ENCODE measurements at regions not wholly inside any gene's neighbourhood (a gene's known extent, or its start where the extent isn't known, plus 50 kb on each side); places are given as distances from the start of the nearest gene placed in this dataset.

DNA sequence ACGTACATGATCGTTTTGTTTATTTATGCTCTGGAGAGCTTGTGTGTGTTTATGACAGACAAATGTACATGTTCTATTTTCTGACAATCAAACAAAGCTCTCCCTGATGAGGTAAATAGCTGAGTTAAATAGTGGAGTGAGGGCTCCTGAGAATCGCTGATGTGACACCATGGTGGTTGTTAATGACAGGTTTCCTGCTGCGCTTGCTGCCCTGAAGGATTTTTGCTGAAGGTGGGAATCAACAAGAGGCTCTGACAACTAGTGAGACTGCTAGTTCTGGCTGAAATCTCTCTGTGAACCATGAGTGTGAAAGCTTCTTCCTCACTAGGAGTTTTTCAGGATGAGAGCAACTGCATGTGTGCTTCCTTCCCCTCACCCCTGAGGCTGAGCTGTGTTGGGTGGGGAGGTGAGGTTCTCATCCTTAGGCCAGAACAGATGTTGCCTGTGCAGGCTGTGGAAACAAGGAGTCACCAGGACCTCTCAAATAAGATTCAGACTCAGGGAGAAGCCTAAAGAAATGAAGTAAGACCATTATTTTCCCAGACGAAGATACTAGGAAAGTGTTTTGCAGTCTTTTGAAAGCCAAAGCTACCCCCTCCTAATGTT, 173.4 kb upstream of the JADE1 start:
- no peak overlapping the region for H2AFZ ChIP-seq (ENCODE audit: low read length)
- H3K4me1 ChIP-seq (ENCODE audit: insufficient read depth, low read length, poor library complexity, severe bottlenecking) = no peaks in the 10 kb centered on the region
- H3K4me2 ChIP-seq (ENCODE audit: low read length) = no peak overlapping the region
- H3K36me3 ChIP-seq (ENCODE audit: insufficient read depth, low read length) = no peaks in the 10 kb centered on the region
- no TSS peak for BruUV-seq (replicated peaks)
- intact Hi-C loops (cut with micrococcal nuclease; ENCODE audit: unreplicated experiment) = no loop called here
- CTCF ChIA-PET (ENCODE audit: unreplicated experiment) = no interaction called here
- no peaks in the 10 kb centered on the region for H3K79me2 ChIP-seq (ENCODE audit: insufficient read depth, low read depth, low read length)
- no peaks in the 10 kb centered on the region for H4K20me1 ChIP-seq (ENCODE audit: insufficient read depth, low read length)
- POLR2A ChIA-PET = no interaction called here
- no peaks in the 10 kb centered on the region for H3K9me3 ChIP-seq (ENCODE audit: low read length)
- H3K27ac ChIP-seq (ENCODE audit: low read depth, low read length, poor library complexity, severe bottlenecking) = no peak overlapping the region
- H3K9me2 ChIP-seq (ENCODE audit: insufficient read depth, low read length) = 0 out of 2 replicates have a peak, but pooled peaks cover 6% of the 10 kb centered on the region
- TF ChIP-seq, protein P1, sequence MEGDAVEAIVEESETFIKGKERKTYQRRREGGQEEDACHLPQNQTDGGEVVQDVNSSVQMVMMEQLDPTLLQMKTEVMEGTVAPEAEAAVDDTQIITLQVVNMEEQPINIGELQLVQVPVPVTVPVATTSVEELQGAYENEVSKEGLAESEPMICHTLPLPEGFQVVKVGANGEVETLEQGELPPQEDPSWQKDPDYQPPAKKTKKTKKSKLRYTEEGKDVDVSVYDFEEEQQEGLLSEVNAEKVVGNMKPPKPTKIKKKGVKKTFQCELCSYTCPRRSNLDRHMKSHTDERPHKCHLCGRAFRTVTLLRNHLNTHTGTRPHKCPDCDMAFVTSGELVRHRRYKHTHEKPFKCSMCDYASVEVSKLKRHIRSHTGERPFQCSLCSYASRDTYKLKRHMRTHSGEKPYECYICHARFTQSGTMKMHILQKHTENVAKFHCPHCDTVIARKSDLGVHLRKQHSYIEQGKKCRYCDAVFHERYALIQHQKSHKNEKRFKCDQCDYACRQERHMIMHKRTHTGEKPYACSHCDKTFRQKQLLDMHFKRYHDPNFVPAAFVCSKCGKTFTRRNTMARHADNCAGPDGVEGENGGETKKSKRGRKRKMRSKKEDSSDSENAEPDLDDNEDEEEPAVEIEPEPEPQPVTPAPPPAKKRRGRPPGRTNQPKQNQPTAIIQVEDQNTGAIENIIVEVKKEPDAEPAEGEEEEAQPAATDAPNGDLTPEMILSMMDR (conservative IDR thresholded peaks at IDR 0.05; ENCODE audit: low read length) = no peak
- no peak for TF ChIP-seq EZH2phosphoT487 (IDR thresholded peaks at IDR 0.05; ENCODE audit: borderline replicate concordance, low read depth, low read length)
- H3K4me3 ChIP-seq (ENCODE audit: low read depth, low read length, poor library complexity, severe bottlenecking) = no peak overlapping the region
- no peak for DNase-seq (ENCODE audit: low spot score)

- BruUV-seq (replicated peaks) = no TSS peak
- H3K4me3 ChIP-seq (ENCODE audit: low read depth, low read length, poor library complexity, severe bottlenecking) = no peak overlapping the region
- H3K36me3 ChIP-seq (ENCODE audit: insufficient read depth, low read length) = no peaks in the 10 kb centered on the region
- intact Hi-C loops (cut with micrococcal nuclease; ENCODE audit: unreplicated experiment) = no loop called here
- 0 out of 2 replicates have a peak, but pooled peaks cover 6% of the 10 kb centered on the region for H3K9me2 ChIP-seq (ENCODE audit: insufficient read depth, low read length)
- H3K79me2 ChIP-seq (ENCODE audit: insufficient read depth, low read depth, low read length) = no peaks in the 10 kb centered on the region
- no peaks in the 10 kb centered on the region for H3K4me1 ChIP-seq (ENCODE audit: insufficient read depth, low read length, poor library complexity, severe bottlenecking)
- no peaks in the 10 kb centered on the region for H3K9me3 ChIP-seq (ENCODE audit: low read length)
- no peak overlapping the region for H3K4me2 ChIP-seq (ENCODE audit: low read length)
- no peaks in the 10 kb centered on the region for H4K20me1 ChIP-seq (ENCODE audit: insufficient read depth, low read length)
- POLR2A ChIA-PET = no interaction called here
- DNase-seq (ENCODE audit: low spot score) = no peak
- no peak overlapping the region for H2AFZ ChIP-seq (ENCODE audit: low read length)
- TF ChIP-seq, protein P1 (conservative IDR thresholded peaks at IDR 0.05; ENCODE audit: low read length) = no peak
- TF ChIP-seq EZH2phosphoT487 (IDR thresholded peaks at IDR 0.05; ENCODE audit: borderline replicate concordance, low read depth, low read length) = no peak
- CTCF ChIA-PET (ENCODE audit: unreplicated experiment) = no interaction called here
- no peak overlapping the region for H3K27ac ChIP-seq (ENCODE audit: low read depth, low read length, poor library complexity, severe bottlenecking)
Measured at GRCh38 chr4:128635141-128635954, 174.2 kb upstream of the JADE1 start.

- POLR2A ChIA-PET = interaction anchor here (1.0 kb wide), 1 partner anchor 28 kb away, joined by 3 read pairs; no protein-coding TSS in a partner anchor
- no TSS peak for BruUV-seq (replicated peaks)
Measured at GRCh38 chr4:128633067-128633466, 176.4 kb upstream of the JADE1 start.

More at GRCh38 chr4:128633067-128633466, 176.4 kb upstream of the JADE1 start:
- Histone ChIP-seq H3K79me2 (ENCODE audit: insufficient read depth, low read depth, low read length) (no peaks in the 10 kb centered on the region), H3K4me3 (ENCODE audit: low read depth, low read length, poor library complexity, severe bottlenecking) (no peak overlapping the region), H2AFZ (ENCODE audit: low read length) (no peak overlapping the region), H3K9me2 (ENCODE audit: insufficient read depth, low read length) (0 out of 2 replicates have a peak, but pooled peaks cover 6% of the 10 kb centered on the region), H3K27ac (ENCODE audit: low read depth, low read length, poor library complexity, severe bottlenecking) (no peak overlapping the region), H3K9me3 (ENCODE audit: low read length) (no peaks in the 10 kb centered on the region), H4K20me1 (ENCODE audit: insufficient read depth, low read length) (no peaks in the 10 kb centered on the region), H3K4me2 (ENCODE audit: low read length) (no peak overlapping the region), H3K4me1 (ENCODE audit: insufficient read depth, low read length, poor library complexity, severe bottlenecking) (no peaks in the 10 kb centered on the region), H3K36me3 (ENCODE audit: insufficient read depth, low read length) (no peaks in the 10 kb centered on the region)
- DNase-seq (ENCODE audit: low spot score) = no peak
- CTCF ChIA-PET (ENCODE audit: unreplicated experiment) = no interaction called here
- TF ChIP-seq, protein P1 (conservative IDR thresholded peaks at IDR 0.05; ENCODE audit: low read length) = no peak
- no peak for TF ChIP-seq EZH2phosphoT487 (IDR thresholded peaks at IDR 0.05; ENCODE audit: borderline replicate concordance, low read depth, low read length)
- intact Hi-C loops (cut with micrococcal nuclease; ENCODE audit: unreplicated experiment) = no loop called here
